LNCAP (cell line): ENCODE measurements at regions not wholly inside any gene's neighbourhood (a gene's known extent, or its start where the extent isn't known, plus 50 kb on each side); places are given as distances from the start of the nearest gene placed in this dataset.

Experiments
- TF ChIP-seq, protein P1 (sequence below): fragments of 450-650 bp; IDR thresholded peaks from 2 replicates; pipeline ENCODE4 v1.5.1; 2017; ENCODE audit warnings: mild to moderate bottlenecking

DNA sequence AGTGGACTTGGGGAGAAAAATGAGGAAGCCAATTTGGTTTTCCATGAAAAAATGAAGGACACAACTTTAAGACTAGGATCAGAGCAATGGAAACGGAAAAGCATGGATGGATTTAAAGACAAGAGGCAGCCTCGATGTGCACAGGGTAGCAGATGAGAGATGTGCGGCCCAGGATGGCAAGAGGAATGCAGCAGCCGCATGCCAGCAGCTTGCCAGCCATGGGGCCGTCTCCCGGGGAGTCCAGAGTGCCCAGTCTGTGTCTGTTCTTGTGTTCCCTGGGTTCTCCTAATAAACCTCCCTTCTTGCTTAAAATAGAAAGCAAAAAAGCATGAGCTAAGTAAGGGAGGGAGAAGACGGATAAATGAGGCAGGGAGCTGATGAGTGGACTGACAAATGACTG lies 68.0 kb upstream of the IQSEC1 start:
- TF ChIP-seq, protein P1, sequence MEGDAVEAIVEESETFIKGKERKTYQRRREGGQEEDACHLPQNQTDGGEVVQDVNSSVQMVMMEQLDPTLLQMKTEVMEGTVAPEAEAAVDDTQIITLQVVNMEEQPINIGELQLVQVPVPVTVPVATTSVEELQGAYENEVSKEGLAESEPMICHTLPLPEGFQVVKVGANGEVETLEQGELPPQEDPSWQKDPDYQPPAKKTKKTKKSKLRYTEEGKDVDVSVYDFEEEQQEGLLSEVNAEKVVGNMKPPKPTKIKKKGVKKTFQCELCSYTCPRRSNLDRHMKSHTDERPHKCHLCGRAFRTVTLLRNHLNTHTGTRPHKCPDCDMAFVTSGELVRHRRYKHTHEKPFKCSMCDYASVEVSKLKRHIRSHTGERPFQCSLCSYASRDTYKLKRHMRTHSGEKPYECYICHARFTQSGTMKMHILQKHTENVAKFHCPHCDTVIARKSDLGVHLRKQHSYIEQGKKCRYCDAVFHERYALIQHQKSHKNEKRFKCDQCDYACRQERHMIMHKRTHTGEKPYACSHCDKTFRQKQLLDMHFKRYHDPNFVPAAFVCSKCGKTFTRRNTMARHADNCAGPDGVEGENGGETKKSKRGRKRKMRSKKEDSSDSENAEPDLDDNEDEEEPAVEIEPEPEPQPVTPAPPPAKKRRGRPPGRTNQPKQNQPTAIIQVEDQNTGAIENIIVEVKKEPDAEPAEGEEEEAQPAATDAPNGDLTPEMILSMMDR = no peak

- TF ChIP-seq, protein P1 = no peak
Measured at GRCh38 chr3:13140596-13140995, 67.4 kb upstream of the IQSEC1 start.

DNA sequence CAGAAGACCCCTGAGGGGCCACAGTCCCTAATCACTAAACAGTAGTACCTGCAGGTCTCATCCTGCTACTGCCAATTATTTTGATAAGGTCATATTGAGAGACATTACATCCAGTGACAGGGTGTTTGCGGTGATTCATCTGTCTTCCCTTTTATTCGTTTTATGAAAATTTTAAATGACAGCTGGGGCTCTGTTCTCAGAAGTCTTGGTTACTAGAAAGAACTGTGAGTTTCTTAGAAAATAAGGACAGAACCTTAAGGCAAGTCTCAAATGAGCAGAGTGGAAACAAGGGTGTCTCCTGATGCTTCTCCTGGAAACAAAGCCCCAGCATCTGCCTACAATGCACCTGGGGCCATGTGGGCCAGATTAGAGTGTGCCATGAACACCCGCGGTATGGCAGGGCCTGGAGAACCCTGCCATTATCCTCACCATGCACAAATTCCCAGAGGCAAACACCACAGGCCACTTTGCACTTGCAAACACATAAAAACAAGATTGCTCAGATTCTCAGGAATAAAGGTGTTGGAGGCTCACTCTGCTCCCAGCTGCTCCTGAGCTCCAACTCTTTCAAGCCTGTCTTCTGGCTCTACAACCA lies 66.3 kb upstream of the IQSEC1 start:
- TF ChIP-seq, protein P1 = no peak

DNA sequence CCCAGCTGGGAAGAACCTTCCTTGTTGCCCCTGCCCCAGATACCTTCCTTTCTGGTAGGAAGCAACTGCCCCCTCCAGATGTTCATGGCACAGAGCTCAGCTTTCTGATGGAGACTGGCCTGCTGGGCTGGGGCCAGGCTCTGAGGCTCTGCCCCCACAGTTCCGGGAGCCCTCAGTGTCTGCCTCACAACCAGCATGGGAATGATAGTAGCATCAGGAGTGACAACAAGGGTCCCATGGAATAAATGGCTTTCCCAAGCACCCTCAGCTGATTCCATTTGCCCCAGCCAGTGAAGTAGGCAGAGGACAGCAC lies 65.6 kb upstream of the IQSEC1 start:
- TF ChIP-seq, protein P1 = no peak

DNA sequence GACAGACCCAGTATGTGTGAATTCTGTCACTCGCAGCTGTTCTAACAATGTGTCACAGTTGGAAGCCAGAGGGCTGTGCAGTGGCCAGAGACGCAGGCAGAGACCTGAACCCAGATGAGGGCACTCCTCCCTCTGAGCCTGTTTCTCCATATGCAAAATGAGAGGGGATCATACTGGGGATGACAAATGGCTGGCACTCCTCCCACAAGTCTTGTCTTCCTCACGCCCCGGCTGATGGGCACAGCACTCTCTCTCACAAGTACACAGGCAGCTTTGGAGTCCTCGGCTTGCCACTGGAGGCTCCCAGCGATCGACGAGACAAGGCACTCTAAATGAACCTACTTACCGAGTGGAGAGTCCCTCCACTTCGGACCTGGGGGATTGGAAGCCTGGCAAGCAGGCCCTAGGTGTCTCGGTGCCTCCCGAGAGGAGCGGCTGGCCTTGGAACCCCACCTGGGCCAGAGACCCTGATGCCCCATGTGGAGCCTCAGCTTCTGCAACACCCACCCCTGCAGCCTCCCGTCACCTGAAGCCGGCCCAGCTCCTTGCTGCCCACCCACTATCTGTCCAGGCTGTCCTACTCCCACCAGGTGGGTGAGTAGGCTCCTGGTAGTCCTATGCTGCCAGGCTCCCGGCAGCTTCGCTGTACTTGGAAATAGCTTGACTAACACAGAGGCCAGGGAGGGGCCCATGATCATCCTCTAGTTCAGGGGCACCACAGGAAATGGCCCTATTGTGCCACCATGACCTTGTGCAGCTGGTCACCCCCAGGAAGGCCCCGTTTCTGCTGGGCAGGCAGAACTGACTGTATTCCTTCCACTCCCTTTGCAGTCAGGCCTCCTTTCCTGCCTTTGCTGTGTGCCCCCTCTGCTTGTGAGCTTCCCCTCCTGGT lies 65.0 kb upstream of the IQSEC1 start:
- TF ChIP-seq, protein P1 = no peak

GRCh38 chr3:13136426-13136825 lies 63.2 kb upstream of the IQSEC1 start:
- TF ChIP-seq, protein P1 = no peak

DNA sequence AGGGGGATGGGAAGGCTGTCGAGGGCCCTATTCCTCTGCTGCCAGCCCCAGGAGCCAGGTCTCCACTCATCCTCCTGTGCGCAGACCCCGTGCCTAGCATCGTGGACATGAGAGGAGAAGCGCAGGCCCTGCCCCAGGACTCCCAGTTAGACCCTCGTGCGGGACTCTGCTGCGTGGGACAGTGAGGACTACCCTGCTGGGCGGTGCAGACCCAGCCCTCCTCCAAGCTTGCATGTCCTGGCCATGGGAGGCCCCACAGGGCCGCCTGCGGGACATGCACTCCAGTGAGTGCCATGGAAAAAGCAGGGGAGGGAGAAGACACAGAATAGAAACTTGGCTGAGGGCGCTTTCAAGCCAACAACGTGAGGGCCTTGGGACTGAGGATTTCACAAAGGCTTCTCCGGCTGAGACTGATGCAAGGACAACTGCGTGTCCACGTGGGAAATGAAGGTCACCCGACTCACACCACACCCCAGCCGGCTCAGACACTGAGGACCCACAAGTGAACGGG lies 62.6 kb upstream of the IQSEC1 start:
- TF ChIP-seq, protein P1 = no peak
